Hepatocyte (in vitro differentiated cells): ENCODE measurements at regions not wholly inside any gene's neighbourhood (a gene's known extent, or its start where the extent isn't known, plus 50 kb on each side); places are given as distances from the start of the nearest gene placed in this dataset.

Source experiments
- DNase-seq: peaks from one replicate; pipeline ENCODE4 v3.0.0-alpha.2; 2016; ENCODE audit warnings: low spot score
- H2AFZ ChIP-seq: fragments of 200-600 bp; sonication (generic); 2 replicates; pipeline ENCODE4 v1.6.0; 2016; ENCODE audit warnings: antibody characterized with exemption, mild to moderate bottlenecking
- H3K27ac ChIP-seq: fragments of 200-600 bp; sonication (generic); 2 replicates; pipeline ENCODE4 v1.5.1; 2016; ENCODE audit warnings: mild to moderate bottlenecking
- H3K27me3 ChIP-seq: fragments of 200-600 bp; sonication (generic); 2 replicates; pipeline ENCODE4 v1.6.1; 2016
- H3K36me3 ChIP-seq: fragments of 200-600 bp; sonication (generic); replicated peaks from 2 replicates; pipeline ENCODE4 v1.5.1; 2016; ENCODE audit warnings: low read depth; ENCODE audit not compliant: insufficient read depth
- H3K4me1 ChIP-seq: fragments of 200-600 bp; sonication (generic); 2 replicates; pipeline ENCODE4 v1.5.1; 2016; ENCODE audit warnings: mild to moderate bottlenecking, moderate library complexity; ENCODE audit not compliant: insufficient read depth
- H3K4me2 ChIP-seq: fragments of 200-600 bp; sonication (generic); 2 replicates; pipeline ENCODE4 v1.6.0; 2016
- H3K4me3 ChIP-seq: fragments of 200-600 bp; sonication (generic); 2 replicates; pipeline ENCODE4 v1.5.1; 2016; ENCODE audit warnings: mild to moderate bottlenecking
- H3K79me2 ChIP-seq: fragments of 200-600 bp; sonication (generic); 2 replicates; pipeline ENCODE4 v1.6.0; 2017; ENCODE audit warnings: mild to moderate bottlenecking
- H3K9me2 ChIP-seq: fragments of 200-600 bp; sonication (generic); replicated peaks from 2 replicates; pipeline ENCODE4 v1.6.0; 2017; ENCODE audit warnings: mild to moderate bottlenecking; ENCODE audit not compliant: insufficient read depth
- H3K9me3 ChIP-seq: fragments of 200-600 bp; sonication (generic); 2 replicates; pipeline ENCODE4 v1.5.1; 2016; ENCODE audit warnings: low read depth, mild to moderate bottlenecking
- H4K20me1 ChIP-seq: fragments of 200-600 bp; sonication (generic); 2 replicates; pipeline ENCODE4 v1.6.0; 2016; ENCODE audit warnings: mild to moderate bottlenecking; ENCODE audit not compliant: insufficient read depth, poor library complexity, severe bottlenecking
- CTCF ChIP-seq: fragments of 200-600 bp; sonication (generic); IDR thresholded peaks from 2 replicates; pipeline ENCODE4 v1.5.1; 2016; ENCODE audit warnings: antibody characterized with exemption, mild to moderate bottlenecking; ENCODE audit not compliant: poor library complexity
- EZH2 ChIP-seq: fragments of 200-600 bp; sonication (generic); IDR thresholded peaks from 2 replicates; pipeline ENCODE4 v1.6.1; 2016; ENCODE audit warnings: antibody characterized with exemption, mild to moderate bottlenecking, borderline replicate concordance
- EZH2phosphoT487 ChIP-seq: fragments of 200-600 bp; sonication (generic); IDR thresholded peaks from one replicate; pipeline ENCODE4 v1.6.1; 2018; ENCODE audit warnings: antibody characterized with exemption, mild to moderate bottlenecking, low read depth, moderate library complexity; ENCODE audit not compliant: unreplicated experiment, severe bottlenecking
- WGBS: methylation state at CpG from one replicate; pipeline ENCODE4 v1.1.6; 2016; ENCODE audit warnings: low lambda C conversion rate; ENCODE audit errors: missing lambda C conversion rate; 5-methylcytosine and 5-hydroxymethylcytosine counted together

- DNase-seq, result peak; percentile 18
- no peak overlapping the region for H3K4me2 ChIP-seq
- H4K20me1 ChIP-seq, result no peaks in the 10 kb centered on the region
- H3K4me3 ChIP-seq, result no peak overlapping the region
- no peaks in the 10 kb centered on the region for H3K9me3 ChIP-seq
- no peaks in the 10 kb centered on the region for H3K79me2 ChIP-seq
- H3K9me2 ChIP-seq, result no peaks in the 10 kb centered on the region
- no peaks in the 10 kb centered on the region for H3K27me3 ChIP-seq
- no peaks in the 10 kb centered on the region for H3K4me1 ChIP-seq
- WGBS, result 59% methylated on average over 4 of the region's 4 CpGs
- no peaks in the 10 kb centered on the region for H3K36me3 ChIP-seq
- TF ChIP-seq EZH2phosphoT487 (no peak), EZH2 (no peak), CTCF (no peak)
- no peak overlapping the region for H2AFZ ChIP-seq
- H3K27ac ChIP-seq, result no peak overlapping the region
These were observed 785.8 kb upstream of the ADGRL4 start for GRCh38 chr1:79792219-79792930.

- Histone ChIP-seq H3K4me2 (no peak overlapping the region), H3K36me3 (no peaks in the 10 kb centered on the region), H3K9me3 (no peaks in the 10 kb centered on the region), H3K4me3 (no peak overlapping the region), H3K9me2 (no peaks in the 10 kb centered on the region), H4K20me1 (no peaks in the 10 kb centered on the region), H3K4me1 (no peaks in the 10 kb centered on the region), H3K27me3 (no peaks in the 10 kb centered on the region), H3K27ac (no peak overlapping the region), H2AFZ (no peak overlapping the region), H3K79me2 (no peaks in the 10 kb centered on the region)
- WGBS, result 78% methylated on average over 5 of the region's 5 CpGs
- DNase-seq, result no peak
- TF ChIP-seq EZH2phosphoT487 (no peak), EZH2 (no peak), CTCF (no peak)
These were observed 785.1 kb upstream of the ADGRL4 start for GRCh38 chr1:79791488-79792218.

- no peak for TF ChIP-seq EZH2phosphoT487
- TF ChIP-seq CTCF, result no peak
- no peak for TF ChIP-seq EZH2
- Histone ChIP-seq H3K4me1 (no peaks in the 10 kb centered on the region), H3K36me3 (no peaks in the 10 kb centered on the region), H3K79me2 (no peaks in the 10 kb centered on the region), H3K9me3 (no peaks in the 10 kb centered on the region), H3K27me3 (no peaks in the 10 kb centered on the region), H2AFZ (no peak overlapping the region), H3K4me2 (no peak overlapping the region), H3K27ac (no peak overlapping the region), H3K9me2 (no peaks in the 10 kb centered on the region), H4K20me1 (no peaks in the 10 kb centered on the region), H3K4me3 (no peak overlapping the region)
- DNase-seq, result no peak
- 89% methylated on average over 1 of the region's 1 CpG for WGBS
These were observed 784.4 kb upstream of the ADGRL4 start for GRCh38 chr1:79790950-79791349.
